ENCODE measurements at regions not wholly inside any gene's neighbourhood (a gene's known extent, or its start where the extent isn't known, plus 50 kb on each side); places are given as distances from the start of the nearest gene placed in this dataset.

- TF ChIP-seq EGR1 (IDR thresholded peaks at IDR 0.05) = no peak
- no peak for TF ChIP-seq TCF12 (IDR thresholded peaks at IDR 0.05; ENCODE audit: low read depth)
- no peak for TF ChIP-seq MAX (IDR thresholded peaks at IDR 0.05)
- TF ChIP-seq CREB1 (IDR thresholded peaks at IDR 0.05; ENCODE audit: low read depth) = no peak
- TF ChIP-seq RAD21 (IDR thresholded peaks at IDR 0.05; ENCODE audit: low read depth) = no peak
- no peak for TF ChIP-seq USF1 (IDR thresholded peaks at IDR 0.05)
- TF ChIP-seq YY1 (IDR thresholded peaks at IDR 0.05; ENCODE audit: low read depth) = no peak
- TF ChIP-seq CEBPB (IDR thresholded peaks at IDR 0.05) = no peak
- no peak for TF ChIP-seq REST (IDR thresholded peaks at IDR 0.05; ENCODE audit: low read depth)
Observed at GRCh38 chr21:23837564-23837963, 1769.7 kb downstream of the MRPL39 start.

GRCh38 chr21:23822760-23823159 is 1784.5 kb downstream of the MRPL39 start:
- TF ChIP-seq NFIC (IDR thresholded peaks at IDR 0.05) (no peak), CREB1 (IDR thresholded peaks at IDR 0.05; ENCODE audit: low read depth) (no peak), MAX (IDR thresholded peaks at IDR 0.05) (no peak), EGR1 (IDR thresholded peaks at IDR 0.05) (no peak), TAF1 (IDR thresholded peaks at IDR 0.05; ENCODE audit: low read depth) (no peak), RAD21 (IDR thresholded peaks at IDR 0.05; ENCODE audit: low read depth) (no peak), FOXM1 (IDR thresholded peaks at IDR 0.05; ENCODE audit: borderline replicate concordance, low read depth) (no peak), TEAD4 (IDR thresholded peaks at IDR 0.05) (no peak), YY1 (IDR thresholded peaks at IDR 0.05; ENCODE audit: low read depth) (no peak), USF1 (IDR thresholded peaks at IDR 0.05) (no peak), EP300 (IDR thresholded peaks at IDR 0.05; ENCODE audit: borderline replicate concordance) (no peak), CEBPB (IDR thresholded peaks at IDR 0.05) (no peak), REST (IDR thresholded peaks at IDR 0.05; ENCODE audit: low read depth) (no peak), ZBTB7A (IDR thresholded peaks at IDR 0.05; ENCODE audit: low read depth) (no peak)

- TF ChIP-seq EP300 (IDR thresholded peaks at IDR 0.05; ENCODE audit: borderline replicate concordance) (no peak), CREB1 (IDR thresholded peaks at IDR 0.05; ENCODE audit: low read depth) (no peak), TAF1 (IDR thresholded peaks at IDR 0.05; ENCODE audit: low read depth) (no peak), RAD21 (IDR thresholded peaks at IDR 0.05; ENCODE audit: low read depth) (no peak), NFIC (IDR thresholded peaks at IDR 0.05) (no peak), TCF12 (IDR thresholded peaks at IDR 0.05; ENCODE audit: low read depth) (no peak), REST (IDR thresholded peaks at IDR 0.05; ENCODE audit: low read depth) (no peak), ZBTB7A (IDR thresholded peaks at IDR 0.05; ENCODE audit: low read depth) (no peak), CEBPB (IDR thresholded peaks at IDR 0.05) (no peak), FOXM1 (IDR thresholded peaks at IDR 0.05; ENCODE audit: borderline replicate concordance, low read depth) (no peak), YY1 (IDR thresholded peaks at IDR 0.05; ENCODE audit: low read depth) (no peak), EGR1 (IDR thresholded peaks at IDR 0.05) (no peak), TEAD4 (IDR thresholded peaks at IDR 0.05) (no peak), MAX (IDR thresholded peaks at IDR 0.05) (no peak), USF1 (IDR thresholded peaks at IDR 0.05) (no peak)
Observed at GRCh38 chr21:23817337-23817736, 1789.9 kb downstream of the MRPL39 start.

GRCh38 chr21:23812485-23812884 is 1794.8 kb downstream of the MRPL39 start:
- TF ChIP-seq CEBPB (IDR thresholded peaks at IDR 0.05) (no peak), FOXM1 (IDR thresholded peaks at IDR 0.05; ENCODE audit: borderline replicate concordance, low read depth) (no peak), YY1 (IDR thresholded peaks at IDR 0.05; ENCODE audit: low read depth) (no peak), TEAD4 (IDR thresholded peaks at IDR 0.05) (no peak), EP300 (IDR thresholded peaks at IDR 0.05; ENCODE audit: borderline replicate concordance) (no peak), MAX (IDR thresholded peaks at IDR 0.05) (no peak), TCF12 (IDR thresholded peaks at IDR 0.05; ENCODE audit: low read depth) (no peak), REST (IDR thresholded peaks at IDR 0.05; ENCODE audit: low read depth) (no peak), ZBTB7A (IDR thresholded peaks at IDR 0.05; ENCODE audit: low read depth) (no peak), TAF1 (IDR thresholded peaks at IDR 0.05; ENCODE audit: low read depth) (no peak)
